ENCODE measurements at regions not wholly inside any gene's neighbourhood (a gene's known extent, or its start where the extent isn't known, plus 50 kb on each side); places are given as distances from the start of the nearest gene placed in this dataset.

GRCh38 chr4:188975271-188975670 is 836.0 kb downstream of the TRIML1 start:
- no peak for TF ChIP-seq TAF1 (IDR thresholded peaks at IDR 0.05; ENCODE audit: borderline replicate concordance, insufficient read depth, low read length)
- no peak for TF ChIP-seq POLR2AphosphoS5 (IDR thresholded peaks at IDR 0.05; ENCODE audit: low read depth, low read length)
- TF ChIP-seq SIN3A (IDR thresholded peaks at IDR 0.05; ENCODE audit: borderline replicate concordance, insufficient read depth, low read length): no peak
- no peak for TF ChIP-seq REST (IDR thresholded peaks at IDR 0.05; ENCODE audit: insufficient read depth in 1 of 2, low read depth in 2 of 2, low read length in 2 of 2)
